ENCODE measurements at regions not wholly inside any gene's neighbourhood (a gene's known extent, or its start where the extent isn't known, plus 50 kb on each side); places are given as distances from the start of the nearest gene placed in this dataset.

GRCh38 chr21:41061701-41062100 lies 106.3 kb upstream of the BACE2 start:
- Histone ChIP-seq H3K9ac (ENCODE audit: low read length in 2 of 2) (no peak overlapping the region), H3K4me1 (ENCODE audit: control insufficient read depth, insufficient read depth, low read length) (peaks cover 5% of the 10 kb centered on the region), H3K27me3 (ENCODE audit: control insufficient read depth in 1 of 2, insufficient read depth in 2 of 2, low read length in 2 of 2) (peaks cover 0 to 5% of the 10 kb centered on the region in 2 donors), H3K4me3 (ENCODE audit: low read length in 2 of 2) (no peak overlapping the region), H3K27ac (ENCODE audit: low read length) (no peak overlapping the region), H3K9me3 (ENCODE audit: control insufficient read depth in 2 of 2, low read length in 2 of 2) (peaks cover 4 to 5% of the 10 kb centered on the region in 2 donors), H3K36me3 (ENCODE audit: control insufficient read depth in 2 of 2, insufficient read depth in 2 of 2, low read length in 2 of 2) (no peaks in the 10 kb centered on the region)

GRCh38 chr21:41064334-41064791 lies 103.6 kb upstream of the BACE2 start:
- H3K27me3 ChIP-seq (ENCODE audit: control insufficient read depth in 1 of 2, insufficient read depth in 2 of 2, low read length in 2 of 2) = peaks cover 3 to 15% of the 10 kb centered on the region in 2 donors
- no peak overlapping the region for H3K4me3 ChIP-seq (ENCODE audit: low read length in 2 of 2)
- no peaks in the 10 kb centered on the region for H3K36me3 ChIP-seq (ENCODE audit: control insufficient read depth in 2 of 2, insufficient read depth in 2 of 2, low read length in 2 of 2)
- peaks cover 7% of the 10 kb centered on the region for H3K4me1 ChIP-seq (ENCODE audit: control insufficient read depth, insufficient read depth, low read length)
- no peak overlapping the region for H3K27ac ChIP-seq (ENCODE audit: low read length)
- no peak overlapping the region for H3K9ac ChIP-seq (ENCODE audit: low read length in 2 of 2)
- H3K9me3 ChIP-seq (ENCODE audit: control insufficient read depth in 2 of 2, low read length in 2 of 2) = no peaks in the 10 kb centered on the region

DNA sequence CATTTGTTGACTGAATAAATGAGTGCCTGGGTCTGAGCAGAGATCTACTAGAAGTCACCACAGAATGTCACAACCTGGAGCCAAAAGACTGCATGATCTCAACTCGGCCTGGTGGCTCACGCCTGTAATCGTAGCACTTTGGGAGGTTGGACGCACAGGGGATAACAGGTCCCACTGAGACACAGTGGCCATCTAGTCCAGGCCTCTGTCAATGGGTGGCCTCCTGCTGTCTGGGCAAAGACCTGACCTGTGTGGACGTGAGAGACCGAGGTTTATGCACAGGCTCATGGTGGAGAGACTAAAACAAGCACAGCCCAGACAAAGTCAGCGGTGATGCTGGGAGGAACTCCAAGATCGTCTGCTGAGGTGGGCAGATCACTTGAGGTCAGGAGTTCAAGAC lies 103.0 kb upstream of the BACE2 start:
- Histone ChIP-seq H3K9ac (ENCODE audit: low read length in 2 of 2) (no peak overlapping the region), H3K27ac (ENCODE audit: low read length) (no peak overlapping the region), H3K27me3 (ENCODE audit: control insufficient read depth in 1 of 2, insufficient read depth in 2 of 2, low read length in 2 of 2) (peaks cover 3 to 18% of the 10 kb centered on the region in 2 donors), H3K4me3 (ENCODE audit: low read length in 2 of 2) (no peak overlapping the region), H3K36me3 (ENCODE audit: control insufficient read depth in 2 of 2, insufficient read depth in 2 of 2, low read length in 2 of 2) (no peaks in the 10 kb centered on the region), H3K4me1 (ENCODE audit: control insufficient read depth, insufficient read depth, low read length) (peaks cover 7% of the 10 kb centered on the region), H3K9me3 (ENCODE audit: control insufficient read depth in 2 of 2, low read length in 2 of 2) (no peaks in the 10 kb centered on the region)

GRCh38 chr21:41065539-41065938 lies 102.4 kb upstream of the BACE2 start:
- no peaks in the 10 kb centered on the region for H3K36me3 ChIP-seq (ENCODE audit: control insufficient read depth in 2 of 2, insufficient read depth in 2 of 2, low read length in 2 of 2)
- H3K4me3 ChIP-seq (ENCODE audit: low read length in 2 of 2) = no peak overlapping the region
- H3K4me1 ChIP-seq (ENCODE audit: control insufficient read depth, insufficient read depth, low read length) = peaks cover 7% of the 10 kb centered on the region
- H3K9ac ChIP-seq (ENCODE audit: low read length in 2 of 2) = no peak overlapping the region
- H3K27ac ChIP-seq (ENCODE audit: low read length) = no peak overlapping the region
- H3K9me3 ChIP-seq (ENCODE audit: control insufficient read depth in 2 of 2, low read length in 2 of 2) = no peaks in the 10 kb centered on the region
- peaks cover 3 to 19% of the 10 kb centered on the region in 2 donors for H3K27me3 ChIP-seq (ENCODE audit: control insufficient read depth in 1 of 2, insufficient read depth in 2 of 2, low read length in 2 of 2)

- H3K4me1 ChIP-seq (ENCODE audit: control insufficient read depth, insufficient read depth, low read length) = peaks cover 7% of the 10 kb centered on the region
- H3K36me3 ChIP-seq (ENCODE audit: control insufficient read depth in 2 of 2, insufficient read depth in 2 of 2, low read length in 2 of 2) = no peaks in the 10 kb centered on the region
- no peak overlapping the region for H3K9ac ChIP-seq (ENCODE audit: low read length in 2 of 2)
- no peaks in the 10 kb centered on the region for H3K9me3 ChIP-seq (ENCODE audit: control insufficient read depth in 2 of 2, low read length in 2 of 2)
- no peak overlapping the region for H3K4me3 ChIP-seq (ENCODE audit: low read length in 2 of 2)
- peaks cover 3 to 20% of the 10 kb centered on the region in 2 donors for H3K27me3 ChIP-seq (ENCODE audit: control insufficient read depth in 1 of 2, insufficient read depth in 2 of 2, low read length in 2 of 2)
- H3K27ac ChIP-seq (ENCODE audit: low read length) = no peak overlapping the region
These were observed 101.6 kb upstream of the BACE2 start for GRCh38 chr21:41066086-41066938.

DNA sequence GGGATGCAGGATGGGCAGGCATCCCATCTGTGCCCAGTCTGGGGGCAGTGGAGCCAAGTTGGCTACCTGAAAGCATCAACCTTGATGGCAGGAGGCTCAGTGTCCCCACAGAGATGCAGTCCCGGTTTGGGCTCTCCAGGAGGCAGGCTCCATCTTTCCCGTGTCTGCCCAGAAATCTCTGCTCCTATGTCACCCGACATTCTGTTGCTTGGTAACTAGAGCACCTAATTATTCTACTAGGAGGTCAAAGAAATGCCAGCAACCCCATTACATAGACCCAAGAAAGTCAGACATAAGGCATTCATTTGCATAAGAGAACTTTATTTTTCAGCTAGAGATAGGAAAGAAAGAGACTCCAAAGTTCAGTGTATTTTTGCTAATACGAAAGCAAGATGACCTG lies 100.3 kb upstream of the BACE2 start:
- H3K27ac ChIP-seq (ENCODE audit: low read length) = no peak overlapping the region
- peaks cover 7% of the 10 kb centered on the region for H3K4me1 ChIP-seq (ENCODE audit: control insufficient read depth, insufficient read depth, low read length)
- no peaks in the 10 kb centered on the region for H3K9me3 ChIP-seq (ENCODE audit: control insufficient read depth in 2 of 2, low read length in 2 of 2)
- H3K36me3 ChIP-seq (ENCODE audit: control insufficient read depth in 2 of 2, insufficient read depth in 2 of 2, low read length in 2 of 2) = no peaks in the 10 kb centered on the region
- H3K4me3 ChIP-seq (ENCODE audit: low read length in 2 of 2) = no peak overlapping the region
- no peak overlapping the region for H3K9ac ChIP-seq (ENCODE audit: low read length in 2 of 2)
- peaks cover 3 to 22% of the 10 kb centered on the region in 2 donors for H3K27me3 ChIP-seq (ENCODE audit: control insufficient read depth in 1 of 2, insufficient read depth in 2 of 2, low read length in 2 of 2)

- no peaks in the 10 kb centered on the region for H3K9me3 ChIP-seq (ENCODE audit: control insufficient read depth in 2 of 2, low read length in 2 of 2)
- H3K4me3 ChIP-seq (ENCODE audit: low read length in 2 of 2) = peak overlapping the region; percentile 36 to 63
- H3K36me3 ChIP-seq (ENCODE audit: control insufficient read depth in 2 of 2, insufficient read depth in 2 of 2, low read length in 2 of 2) = no peaks in the 10 kb centered on the region
- peaks cover 7% of the 10 kb centered on the region for H3K4me1 ChIP-seq (ENCODE audit: control insufficient read depth, insufficient read depth, low read length)
- peak overlapping the region in 1 of 2 donors; percentile 21 for H3K9ac ChIP-seq (ENCODE audit: low read length in 2 of 2)
- peaks cover 3 to 22% of the 10 kb centered on the region in 2 donors for H3K27me3 ChIP-seq (ENCODE audit: control insufficient read depth in 1 of 2, insufficient read depth in 2 of 2, low read length in 2 of 2)
- H3K27ac ChIP-seq (ENCODE audit: low read length) = no peak overlapping the region
These were observed 99.5 kb upstream of the BACE2 start for GRCh38 chr21:41068496-41068895.

- no peaks in the 10 kb centered on the region for H3K9me3 ChIP-seq (ENCODE audit: control insufficient read depth in 2 of 2, low read length in 2 of 2)
- peak overlapping the region; percentile 36 to 63 for H3K4me3 ChIP-seq (ENCODE audit: low read length in 2 of 2)
- H3K36me3 ChIP-seq (ENCODE audit: control insufficient read depth in 2 of 2, insufficient read depth in 2 of 2, low read length in 2 of 2) = no peaks in the 10 kb centered on the region
- no peak overlapping the region for H3K27ac ChIP-seq (ENCODE audit: low read length)
- H3K27me3 ChIP-seq (ENCODE audit: control insufficient read depth in 1 of 2, insufficient read depth in 2 of 2, low read length in 2 of 2) = peaks cover 3 to 22% of the 10 kb centered on the region in 2 donors
- peaks cover 5% of the 10 kb centered on the region for H3K4me1 ChIP-seq (ENCODE audit: control insufficient read depth, insufficient read depth, low read length)
- H3K9ac ChIP-seq (ENCODE audit: low read length in 2 of 2) = no peak overlapping the region
These were observed 98.9 kb upstream of the BACE2 start for GRCh38 chr21:41068967-41069642.

- Histone ChIP-seq H3K9me3 (ENCODE audit: control insufficient read depth in 2 of 2, low read length in 2 of 2) (no peaks in the 10 kb centered on the region), H3K4me3 (ENCODE audit: low read length in 2 of 2) (no peak overlapping the region), H3K27me3 (ENCODE audit: control insufficient read depth in 1 of 2, insufficient read depth in 2 of 2, low read length in 2 of 2) (peaks cover 3 to 20% of the 10 kb centered on the region in 2 donors), H3K9ac (ENCODE audit: low read length in 2 of 2) (no peak overlapping the region), H3K4me1 (ENCODE audit: control insufficient read depth, insufficient read depth, low read length) (peaks cover 3% of the 10 kb centered on the region), H3K36me3 (ENCODE audit: control insufficient read depth in 2 of 2, insufficient read depth in 2 of 2, low read length in 2 of 2) (no peaks in the 10 kb centered on the region), H3K27ac (ENCODE audit: low read length) (no peak overlapping the region)
These were observed 97.7 kb upstream of the BACE2 start for GRCh38 chr21:41070284-41070683.

DNA sequence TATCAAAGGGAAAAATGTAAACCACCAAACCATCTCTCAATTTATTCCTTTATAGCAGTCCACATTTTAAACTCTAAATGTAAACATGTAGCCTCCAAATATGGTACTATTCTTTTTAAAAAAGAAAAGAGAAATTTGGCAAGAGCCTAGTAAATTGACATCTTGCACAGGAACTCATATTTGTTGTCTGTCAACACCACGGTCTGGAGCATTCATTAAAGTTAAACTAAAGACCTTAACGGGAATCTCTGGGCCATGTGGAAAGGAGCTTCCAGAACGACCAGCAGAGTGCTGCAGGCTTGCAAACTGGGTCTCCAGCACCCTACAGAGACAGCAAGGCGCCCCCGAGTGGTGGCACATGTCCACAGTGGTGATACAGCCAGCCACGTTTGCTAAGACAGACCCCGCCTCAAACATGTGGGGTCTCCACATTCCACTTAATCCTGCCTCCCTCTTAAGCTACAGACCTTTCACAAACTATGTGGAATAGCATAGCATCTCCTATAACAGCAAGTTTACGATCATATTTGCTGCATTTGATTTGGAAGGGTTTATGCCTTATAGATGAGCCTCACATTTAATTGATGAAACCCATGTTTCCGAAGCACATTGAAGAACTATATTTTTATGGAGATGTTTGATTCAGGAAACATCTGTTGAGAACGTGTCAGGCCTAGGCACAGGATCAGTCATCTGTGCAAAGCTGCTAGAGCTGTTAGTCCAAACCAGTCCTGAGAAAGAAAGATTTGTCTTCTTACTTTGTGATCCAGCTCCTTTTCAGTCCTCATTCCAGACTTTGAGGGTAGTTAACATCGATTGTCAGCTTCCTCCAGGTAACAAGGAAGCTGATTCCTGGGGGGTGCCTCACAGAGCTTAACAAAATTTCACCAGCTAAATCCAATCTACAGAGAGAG lies 96.4 kb upstream of the BACE2 start:
- H3K27ac ChIP-seq (ENCODE audit: low read length) = no peak overlapping the region
- no peaks in the 10 kb centered on the region for H3K36me3 ChIP-seq (ENCODE audit: control insufficient read depth in 2 of 2, insufficient read depth in 2 of 2, low read length in 2 of 2)
- H3K4me3 ChIP-seq (ENCODE audit: low read length in 2 of 2) = no peak overlapping the region
- no peaks in the 10 kb centered on the region for H3K9me3 ChIP-seq (ENCODE audit: control insufficient read depth in 2 of 2, low read length in 2 of 2)
- H3K9ac ChIP-seq (ENCODE audit: low read length in 2 of 2) = no peak overlapping the region
- H3K4me1 ChIP-seq (ENCODE audit: control insufficient read depth, insufficient read depth, low read length) = peaks cover 3% of the 10 kb centered on the region
- H3K27me3 ChIP-seq (ENCODE audit: control insufficient read depth in 1 of 2, insufficient read depth in 2 of 2, low read length in 2 of 2) = peaks cover 3 to 17% of the 10 kb centered on the region in 2 donors
